ENCODE measurements at regions not wholly inside any gene's neighbourhood (a gene's known extent, or its start where the extent isn't known, plus 50 kb on each side); places are given as distances from the start of the nearest gene placed in this dataset.

DNA sequence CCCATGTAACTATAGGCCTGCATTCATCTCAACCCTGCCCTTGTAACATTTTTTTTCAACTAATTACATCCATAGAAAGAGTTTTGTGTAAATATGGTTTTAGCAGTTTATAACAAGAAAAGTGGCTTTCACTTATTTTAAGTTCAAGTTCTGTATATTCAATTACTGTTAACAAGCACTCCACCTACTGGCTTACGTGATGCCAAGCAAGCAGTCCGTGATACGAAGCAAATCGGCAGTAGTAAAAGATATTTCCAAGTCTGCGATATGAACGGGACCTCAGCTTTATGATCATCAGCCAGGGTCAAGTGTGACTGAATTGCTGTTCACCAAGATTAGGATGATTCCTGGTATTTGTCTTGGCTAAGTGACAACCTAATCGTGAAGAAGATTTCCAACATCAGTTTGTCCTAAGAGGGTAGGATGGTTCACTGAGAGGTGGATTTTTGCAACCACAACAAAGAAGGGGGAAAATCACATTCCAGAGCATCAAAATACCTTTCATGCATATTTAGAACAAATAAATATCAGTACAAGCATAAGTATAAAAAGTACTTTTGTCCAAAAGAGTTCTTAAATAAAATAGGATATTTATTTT is 456.2 kb downstream of the FOXG1 start:
- TF ChIP-seq, protein P1, sequence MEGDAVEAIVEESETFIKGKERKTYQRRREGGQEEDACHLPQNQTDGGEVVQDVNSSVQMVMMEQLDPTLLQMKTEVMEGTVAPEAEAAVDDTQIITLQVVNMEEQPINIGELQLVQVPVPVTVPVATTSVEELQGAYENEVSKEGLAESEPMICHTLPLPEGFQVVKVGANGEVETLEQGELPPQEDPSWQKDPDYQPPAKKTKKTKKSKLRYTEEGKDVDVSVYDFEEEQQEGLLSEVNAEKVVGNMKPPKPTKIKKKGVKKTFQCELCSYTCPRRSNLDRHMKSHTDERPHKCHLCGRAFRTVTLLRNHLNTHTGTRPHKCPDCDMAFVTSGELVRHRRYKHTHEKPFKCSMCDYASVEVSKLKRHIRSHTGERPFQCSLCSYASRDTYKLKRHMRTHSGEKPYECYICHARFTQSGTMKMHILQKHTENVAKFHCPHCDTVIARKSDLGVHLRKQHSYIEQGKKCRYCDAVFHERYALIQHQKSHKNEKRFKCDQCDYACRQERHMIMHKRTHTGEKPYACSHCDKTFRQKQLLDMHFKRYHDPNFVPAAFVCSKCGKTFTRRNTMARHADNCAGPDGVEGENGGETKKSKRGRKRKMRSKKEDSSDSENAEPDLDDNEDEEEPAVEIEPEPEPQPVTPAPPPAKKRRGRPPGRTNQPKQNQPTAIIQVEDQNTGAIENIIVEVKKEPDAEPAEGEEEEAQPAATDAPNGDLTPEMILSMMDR (IDR thresholded peaks at IDR 0.05): peak; percentile 86

DNA sequence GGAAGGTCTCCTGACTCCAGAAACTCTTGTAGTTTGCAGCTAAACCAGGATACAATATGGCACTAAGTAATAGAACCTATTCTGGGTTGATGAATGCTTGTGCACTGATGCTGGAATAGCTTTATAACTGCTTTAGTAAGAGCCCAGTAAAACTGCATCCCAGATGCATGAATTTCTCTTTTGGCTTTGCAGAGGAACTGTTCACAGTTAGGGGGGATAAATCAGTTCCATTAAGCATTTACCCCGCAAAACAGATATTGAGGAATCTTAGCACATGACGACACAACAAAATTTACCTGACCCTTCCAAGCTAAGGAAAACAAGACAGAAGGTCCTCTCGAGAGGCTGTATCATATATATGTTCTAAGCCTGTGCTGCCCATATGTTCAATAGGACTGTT is 457.4 kb downstream of the FOXG1 start:
- TF ChIP-seq, protein P1 (IDR thresholded peaks at IDR 0.05): no peak

- TF ChIP-seq, protein P1 (IDR thresholded peaks at IDR 0.05): no peak
Observed at GRCh38 chr14:29227631-29228030, 461.0 kb downstream of the FOXG1 start.

DNA sequence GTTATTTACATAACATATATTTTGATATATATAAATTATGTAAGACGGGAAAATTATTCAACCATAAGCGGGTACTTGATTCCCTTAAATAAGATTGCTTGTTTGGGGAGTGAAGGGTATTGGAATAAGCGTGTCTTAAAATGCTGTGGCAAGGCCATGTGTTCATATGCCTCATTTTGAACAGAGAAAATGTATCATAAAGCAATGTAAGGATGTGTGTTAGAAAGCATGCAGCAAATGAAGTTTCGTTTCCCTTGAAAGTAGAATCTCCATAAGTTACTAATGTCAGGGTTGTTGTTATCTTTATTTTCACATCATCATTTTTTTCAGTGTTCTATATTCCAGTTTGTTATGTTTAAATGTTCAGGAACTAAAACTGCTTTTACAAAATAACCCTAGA is 465.6 kb downstream of the FOXG1 start:
- TF ChIP-seq, protein P1 (IDR thresholded peaks at IDR 0.05): no peak

GRCh38 chr14:29232711-29233110 is 466.1 kb downstream of the FOXG1 start:
- TF ChIP-seq, protein P1 (IDR thresholded peaks at IDR 0.05): no peak

- TF ChIP-seq, protein P1 (IDR thresholded peaks at IDR 0.05): no peak
Observed at GRCh38 chr14:29233188-29233587, 466.6 kb downstream of the FOXG1 start.

GRCh38 chr14:29235991-29236390 is 469.4 kb downstream of the FOXG1 start:
- TF ChIP-seq, protein P1 (IDR thresholded peaks at IDR 0.05): no peak

- TF ChIP-seq, protein P1 (IDR thresholded peaks at IDR 0.05): no peak
Observed at GRCh38 chr14:29236401-29236800, 469.8 kb downstream of the FOXG1 start.
